GM18951 (cell line): ENCODE measurements at regions not wholly inside any gene's neighbourhood (a gene's known extent, or its start where the extent isn't known, plus 50 kb on each side); places are given as distances from the start of the nearest gene placed in this dataset.

Experiments used
- POLR2A ChIP-seq: IDR thresholded peaks from 4 replicates; pipeline ENCODE4 v1.6.1; 2011; ENCODE audit warnings: mild to moderate bottlenecking; ENCODE audit not compliant: insufficient read length, insufficient read depth; ENCODE audit errors: extremely low read depth
- in situ Hi-C: fragments of 300-500 bp; cut with MboI; formaldehyde crosslinking; loops from one replicate; pipeline ENCODE4 v1.12.0; 2022; ENCODE audit warnings: low sequenced_read_pairs, mixed read lengths, inconsistent platforms; ENCODE audit not compliant: unreplicated experiment

GRCh38 chr2:238569507-238570195 lies 142.9 kb downstream of the ASB1 start:
- in situ Hi-C loops = no loop called here
- TF ChIP-seq POLR2A = no peak

- TF ChIP-seq POLR2A = no peak
- in situ Hi-C loops = no loop called here
Measured at GRCh38 chr2:238570391-238570790, 143.7 kb downstream of the ASB1 start.

GRCh38 chr2:238570926-238571325 lies 144.2 kb downstream of the ASB1 start:
- in situ Hi-C loops = no loop called here
- TF ChIP-seq POLR2A = no peak

- in situ Hi-C loops = no loop called here
- no peak for TF ChIP-seq POLR2A
Measured at GRCh38 chr2:238571661-238572372, 145.1 kb downstream of the ASB1 start.

- in situ Hi-C loops = no loop called here
- no peak for TF ChIP-seq POLR2A
Measured at GRCh38 chr2:238573065-238573778, 146.5 kb downstream of the ASB1 start.

- in situ Hi-C loops = no loop called here
- no peak for TF ChIP-seq POLR2A
Measured at GRCh38 chr2:238573916-238574315, 147.2 kb downstream of the ASB1 start.

- no peak for TF ChIP-seq POLR2A
- in situ Hi-C loops = no loop called here
Measured at GRCh38 chr2:238574490-238575271, 148.0 kb downstream of the ASB1 start.

GRCh38 chr2:238576674-238577073 lies 149.9 kb downstream of the ASB1 start:
- no peak for TF ChIP-seq POLR2A
- in situ Hi-C loops = no loop called here

- TF ChIP-seq POLR2A = no peak
- in situ Hi-C loops = no loop called here
Measured at GRCh38 chr2:238578256-238578655, 151.5 kb downstream of the ASB1 start.

- no peak for TF ChIP-seq POLR2A
- in situ Hi-C loops = no loop called here
Measured at GRCh38 chr2:238580486-238580885, 153.8 kb downstream of the ASB1 start.

- no peak for TF ChIP-seq POLR2A
- in situ Hi-C loops = no loop called here
Measured at GRCh38 chr2:238581126-238581525, 154.4 kb downstream of the ASB1 start.

- in situ Hi-C loops = no loop called here
- no peak for TF ChIP-seq POLR2A
Measured at GRCh38 chr2:238582159-238582558, 155.4 kb downstream of the ASB1 start.

- TF ChIP-seq POLR2A = no peak
- in situ Hi-C loops = no loop called here
Measured at GRCh38 chr2:238584617-238585016, 157.9 kb downstream of the ASB1 start.
